ENCODE measurements at regions not wholly inside any gene's neighbourhood (a gene's known extent, or its start where the extent isn't known, plus 50 kb on each side); places are given as distances from the start of the nearest gene placed in this dataset.
A peak's percentile ranks its signal among the peaks of the same experiment; 100 is the strongest.
"Not testable (repeated sequence)": the region's sequence is repeated elsewhere in the genome, so short reads cannot be mapped to it uniquely, and the experiment has no call there.

GRCh38 chr1:81308191-81308590 lies 492.5 kb upstream of the ADGRL2 start:
- DNase-seq (ENCODE audit: low read depth in 2 of 3, low spot score in 2 of 3) = no peak

- DNase-seq (ENCODE audit: low read depth in 2 of 3, low spot score in 2 of 3) = no peak
These were observed 492.9 kb upstream of the ADGRL2 start for GRCh38 chr1:81307786-81308185.

GRCh38 chr1:81305997-81306452 lies 494.7 kb upstream of the ADGRL2 start:
- peak in 2 of 3 donors; percentile 39 to 69 for DNase-seq (ENCODE audit: low read depth in 2 of 3, low spot score in 2 of 3)

- DNase-seq (ENCODE audit: low read depth in 2 of 3, low spot score in 2 of 3) = no peak
These were observed 496.5 kb upstream of the ADGRL2 start for GRCh38 chr1:81304187-81304586.

DNA sequence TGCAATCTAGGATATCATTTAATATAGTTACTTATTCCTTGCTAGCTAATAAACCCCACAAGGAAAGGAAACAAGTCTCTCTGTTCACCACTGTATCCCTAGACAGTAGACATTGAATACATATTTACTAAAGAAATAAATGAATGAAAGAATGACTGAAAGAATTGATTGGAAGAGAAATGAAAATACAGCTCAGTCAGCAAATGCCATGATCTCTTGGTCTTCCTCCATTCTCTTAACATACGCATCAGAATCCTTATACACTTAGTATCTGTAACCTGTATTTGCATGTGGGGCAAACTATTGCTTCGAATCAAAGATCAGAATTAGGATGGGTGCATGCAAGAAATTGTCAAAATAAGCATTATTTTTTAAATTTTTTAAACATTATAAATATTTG lies 500.8 kb upstream of the ADGRL2 start:
- DNase-seq (ENCODE audit: low read depth in 2 of 3, low spot score in 2 of 3) = no peak

GRCh38 chr1:81298266-81298665 lies 502.5 kb upstream of the ADGRL2 start:
- no peak for DNase-seq (ENCODE audit: low read depth in 2 of 3, low spot score in 2 of 3)

GRCh38 chr1:81296601-81297000 lies 504.1 kb upstream of the ADGRL2 start:
- DNase-seq (ENCODE audit: low read depth in 2 of 3, low spot score in 2 of 3) = no peak

DNA sequence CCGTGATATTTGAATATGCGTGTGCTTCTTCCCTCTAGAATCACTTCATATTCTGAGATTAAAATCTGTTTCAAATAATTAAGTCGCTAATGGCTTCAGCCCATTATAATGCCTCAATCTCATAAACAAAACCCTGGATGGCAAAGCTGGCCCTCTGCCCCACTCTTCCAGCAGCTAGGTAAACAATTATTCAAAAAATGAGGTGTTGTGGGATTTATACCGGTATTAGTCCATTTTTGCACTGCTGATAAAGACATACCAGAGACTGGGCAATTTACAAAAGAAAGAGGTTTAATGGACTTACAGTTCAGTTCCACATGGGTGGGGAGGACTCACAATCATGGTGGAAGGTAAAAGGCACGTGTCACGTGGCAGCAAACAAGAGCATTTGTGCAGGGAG lies 510.4 kb upstream of the ADGRL2 start:
- no peak for DNase-seq (ENCODE audit: low read depth in 2 of 3, low spot score in 2 of 3)

GRCh38 chr1:81288689-81289088 lies 512.0 kb upstream of the ADGRL2 start:
- no peak for DNase-seq (ENCODE audit: low read depth in 2 of 3, low spot score in 2 of 3)

GRCh38 chr1:81287411-81288080 lies 513.2 kb upstream of the ADGRL2 start:
- DNase-seq (ENCODE audit: low read depth in 2 of 3, low spot score in 2 of 3) = no peak

DNA sequence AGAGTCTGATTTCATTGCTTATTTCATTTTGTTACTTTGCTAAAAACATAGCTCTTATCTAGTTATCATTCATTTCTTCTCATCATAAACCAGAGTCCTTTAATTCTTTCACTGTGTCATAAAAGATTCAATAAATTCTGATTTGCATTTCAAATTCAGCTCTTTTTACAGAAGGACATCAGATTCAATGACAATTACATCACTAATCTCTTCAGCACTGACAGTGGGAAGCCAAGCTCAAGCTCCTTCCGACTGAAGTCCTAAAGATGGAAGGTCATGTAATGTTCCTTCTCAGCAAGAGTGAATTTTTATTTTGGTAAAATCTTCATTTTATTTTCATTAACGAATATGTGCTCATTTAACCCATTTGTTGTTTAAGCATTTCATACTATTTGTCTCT lies 530.7 kb upstream of the ADGRL2 start:
- DNase-seq (ENCODE audit: low read depth in 2 of 3, low spot score in 2 of 3) = no peak

DNA sequence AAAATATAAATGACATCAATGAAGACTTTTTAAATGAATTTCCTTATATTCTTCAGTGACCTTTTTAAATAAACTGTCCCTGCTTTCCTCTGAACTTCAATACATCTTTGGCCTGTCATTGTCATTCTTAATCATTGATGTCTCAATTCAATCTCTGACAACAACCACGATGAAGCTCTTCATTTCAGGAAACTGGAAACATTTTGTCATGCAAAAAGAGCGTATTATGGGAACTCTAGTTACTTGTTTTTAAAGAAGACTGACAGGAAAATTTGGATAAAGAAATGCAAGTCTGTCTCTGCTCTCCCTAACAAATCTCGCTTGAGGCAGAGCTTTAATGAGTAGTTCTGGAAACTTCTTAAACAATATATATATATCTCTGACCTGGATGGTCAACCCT lies 535.8 kb upstream of the ADGRL2 start:
- no peak for DNase-seq (ENCODE audit: low read depth in 2 of 3, low spot score in 2 of 3)

- no peak for DNase-seq (ENCODE audit: low read depth in 2 of 3, low spot score in 2 of 3)
These were observed 540.9 kb upstream of the ADGRL2 start for GRCh38 chr1:81259625-81260411.

- DNase-seq (ENCODE audit: low read depth in 2 of 3, low spot score in 2 of 3) = no peak
These were observed 546.2 kb upstream of the ADGRL2 start for GRCh38 chr1:81254560-81254959.

DNA sequence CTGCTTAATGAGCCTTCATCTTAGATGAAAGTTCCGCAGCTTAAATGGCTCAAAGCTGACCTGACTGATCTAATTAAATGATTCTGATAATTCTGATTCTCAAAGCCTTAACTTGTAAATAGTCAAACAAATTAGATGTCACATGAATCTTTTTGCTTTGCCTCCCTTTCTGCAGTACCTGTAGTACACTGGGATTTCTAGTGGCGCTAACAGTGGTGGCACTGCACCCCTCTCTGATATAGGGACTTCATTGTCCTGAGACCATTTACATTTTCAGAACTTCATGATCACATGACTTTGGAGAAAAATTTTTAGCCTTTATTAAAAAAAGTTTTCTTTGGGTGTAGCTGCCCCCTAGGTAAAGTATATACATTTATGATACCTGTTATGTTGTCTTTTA lies 546.7 kb upstream of the ADGRL2 start:
- no peak for DNase-seq (ENCODE audit: low read depth in 2 of 3, low spot score in 2 of 3)

DNA sequence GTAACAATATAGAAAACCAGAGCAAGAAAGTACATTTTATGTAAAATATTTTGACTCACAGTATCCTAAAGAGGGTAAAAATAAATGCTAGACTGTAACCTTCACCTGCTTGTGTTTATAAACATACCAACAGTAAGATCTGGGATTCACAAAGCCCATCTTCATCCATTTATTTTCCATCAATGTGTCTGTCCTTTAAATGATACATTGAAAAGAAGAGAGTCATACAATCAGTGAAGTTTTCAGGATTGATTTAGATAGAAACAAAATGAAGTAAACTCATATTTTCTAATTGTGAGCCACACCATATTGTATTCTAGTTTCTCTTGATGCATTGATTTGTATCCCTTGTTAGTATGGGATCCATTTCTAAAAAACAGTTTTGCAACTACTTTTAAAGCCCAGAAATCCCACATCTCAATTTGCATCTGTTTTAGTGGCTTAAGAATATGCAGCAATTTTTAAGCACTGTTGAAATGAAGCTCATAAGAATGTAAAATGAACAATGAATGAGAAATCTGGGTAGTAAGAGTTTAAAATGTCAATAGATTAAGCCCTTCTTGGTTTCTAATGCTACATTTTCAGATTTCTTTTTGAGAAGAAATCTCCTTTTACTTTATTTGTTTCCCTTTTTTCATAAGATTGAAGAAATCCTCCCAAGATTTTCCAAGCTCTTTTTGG lies 548.1 kb upstream of the ADGRL2 start:
- no peak for DNase-seq (ENCODE audit: low read depth in 2 of 3, low spot score in 2 of 3)

- not testable (repeated sequence) for DNase-seq (ENCODE audit: low read depth in 2 of 3, low spot score in 2 of 3)
These were observed 549.9 kb upstream of the ADGRL2 start for GRCh38 chr1:81250825-81251224.

- DNase-seq (ENCODE audit: low read depth in 2 of 3, low spot score in 2 of 3) = not testable (repeated sequence)
These were observed 555.5 kb upstream of the ADGRL2 start for GRCh38 chr1:81245084-81245715.

GRCh38 chr1:81244612-81245011 lies 556.1 kb upstream of the ADGRL2 start:
- DNase-seq (ENCODE audit: low read depth in 2 of 3, low spot score in 2 of 3) = not testable (repeated sequence)

- DNase-seq (ENCODE audit: low read depth in 2 of 3, low spot score in 2 of 3) = no peak
These were observed 558.6 kb upstream of the ADGRL2 start for GRCh38 chr1:81242103-81242502.

DNA sequence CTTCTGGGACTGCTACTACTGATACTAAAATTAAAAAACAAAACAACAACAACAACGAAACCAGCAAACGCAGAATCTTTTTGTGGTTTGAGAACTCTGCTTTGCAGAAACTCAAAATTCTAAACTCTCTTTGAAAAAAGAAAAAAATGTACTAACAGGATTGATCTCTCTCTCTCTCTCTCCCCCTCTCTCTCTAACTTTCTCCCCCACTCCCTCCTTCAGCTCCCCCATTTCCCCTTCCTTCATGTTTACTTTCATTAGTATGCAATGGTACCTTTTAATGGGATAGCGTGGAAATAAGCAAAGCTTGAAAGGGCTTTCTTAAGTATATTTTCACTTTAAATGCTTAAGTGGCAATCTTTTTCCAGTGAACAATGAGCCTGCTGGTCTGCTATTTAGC lies 562.6 kb upstream of the ADGRL2 start:
- no peak for DNase-seq (ENCODE audit: low read depth in 2 of 3, low spot score in 2 of 3)
